ENCODE measurements at regions not wholly inside any gene's neighbourhood (a gene's known extent, or its start where the extent isn't known, plus 50 kb on each side); places are given as distances from the start of the nearest gene placed in this dataset.

DNA sequence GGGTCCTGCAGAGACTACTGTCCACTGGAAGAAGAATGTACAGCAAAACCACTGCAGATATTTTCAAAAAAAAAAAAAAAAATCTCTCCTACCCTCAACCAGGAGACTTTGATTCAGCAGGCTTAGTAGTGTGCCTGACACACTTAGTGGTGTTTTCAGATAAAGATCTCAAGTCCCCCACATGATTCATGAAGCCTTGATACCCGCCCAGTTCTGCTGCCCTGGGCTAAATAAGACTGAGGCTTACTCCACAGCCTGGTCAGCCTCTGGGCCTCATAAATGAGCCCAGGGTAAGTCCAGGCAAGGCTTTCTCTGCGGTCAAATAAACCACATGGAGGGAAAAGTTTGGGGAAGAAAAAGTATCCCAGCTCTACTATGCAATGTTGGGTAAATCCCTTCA lies 222.1 kb upstream of the ARID1B start:
- Histone ChIP-seq H3K4me1 (no peaks in the 10 kb centered on the region), H3K27ac (no peak overlapping the region), H3K27me3 (no peaks in the 10 kb centered on the region), H3K4me3 (no peak overlapping the region), H3K9me3 (no peaks in the 10 kb centered on the region), H3K36me3 (no peaks in the 10 kb centered on the region)
- intact Hi-C loops (cut with DNase I; ENCODE audit: low total_unique reads): loop anchor here (5.0 kb wide), 1 partner anchor 1182 kb away; no protein-coding TSS in a partner anchor
- DNase-seq (ENCODE audit: low spot score in 2 of 2): no peak
- TF ChIP-seq, protein P1, sequence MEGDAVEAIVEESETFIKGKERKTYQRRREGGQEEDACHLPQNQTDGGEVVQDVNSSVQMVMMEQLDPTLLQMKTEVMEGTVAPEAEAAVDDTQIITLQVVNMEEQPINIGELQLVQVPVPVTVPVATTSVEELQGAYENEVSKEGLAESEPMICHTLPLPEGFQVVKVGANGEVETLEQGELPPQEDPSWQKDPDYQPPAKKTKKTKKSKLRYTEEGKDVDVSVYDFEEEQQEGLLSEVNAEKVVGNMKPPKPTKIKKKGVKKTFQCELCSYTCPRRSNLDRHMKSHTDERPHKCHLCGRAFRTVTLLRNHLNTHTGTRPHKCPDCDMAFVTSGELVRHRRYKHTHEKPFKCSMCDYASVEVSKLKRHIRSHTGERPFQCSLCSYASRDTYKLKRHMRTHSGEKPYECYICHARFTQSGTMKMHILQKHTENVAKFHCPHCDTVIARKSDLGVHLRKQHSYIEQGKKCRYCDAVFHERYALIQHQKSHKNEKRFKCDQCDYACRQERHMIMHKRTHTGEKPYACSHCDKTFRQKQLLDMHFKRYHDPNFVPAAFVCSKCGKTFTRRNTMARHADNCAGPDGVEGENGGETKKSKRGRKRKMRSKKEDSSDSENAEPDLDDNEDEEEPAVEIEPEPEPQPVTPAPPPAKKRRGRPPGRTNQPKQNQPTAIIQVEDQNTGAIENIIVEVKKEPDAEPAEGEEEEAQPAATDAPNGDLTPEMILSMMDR (IDR thresholded peaks at IDR 0.05): no peak
- TF ChIP-seq POLR2A (IDR thresholded peaks at IDR 0.05) (no peak), POLR2AphosphoS5 (IDR thresholded peaks at IDR 0.05) (no peak)

DNA sequence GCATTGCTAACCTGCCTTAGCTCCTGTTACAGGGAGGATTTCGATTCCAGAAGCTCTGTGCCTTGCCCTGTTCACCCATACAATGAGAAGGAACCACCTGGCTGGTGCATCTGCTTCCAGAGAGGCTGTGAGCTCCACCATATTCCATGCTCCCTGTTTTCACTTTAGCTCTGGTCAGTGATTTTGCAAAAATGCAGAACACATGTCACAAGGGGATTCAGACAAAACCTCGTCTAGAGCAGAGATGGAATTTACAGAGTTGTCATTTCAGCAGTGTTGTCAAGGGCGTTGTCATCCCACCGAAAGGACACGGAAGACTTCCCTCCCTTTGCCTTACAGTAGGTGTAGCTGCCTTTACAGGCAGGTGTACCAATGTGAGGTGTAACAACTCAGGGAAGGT lies 223.0 kb upstream of the ARID1B start:
- Histone ChIP-seq H3K27ac (no peak overlapping the region), H3K27me3 (no peaks in the 10 kb centered on the region), H3K4me1 (no peaks in the 10 kb centered on the region), H3K9me3 (no peaks in the 10 kb centered on the region), H3K36me3 (no peaks in the 10 kb centered on the region), H3K4me3 (no peak overlapping the region)
- intact Hi-C loops (cut with DNase I; ENCODE audit: low total_unique reads): no loop called here
- no peak for DNase-seq (ENCODE audit: low spot score in 2 of 2)
- TF ChIP-seq, protein P1 (IDR thresholded peaks at IDR 0.05): no peak
- TF ChIP-seq POLR2A (IDR thresholded peaks at IDR 0.05): no peak

DNA sequence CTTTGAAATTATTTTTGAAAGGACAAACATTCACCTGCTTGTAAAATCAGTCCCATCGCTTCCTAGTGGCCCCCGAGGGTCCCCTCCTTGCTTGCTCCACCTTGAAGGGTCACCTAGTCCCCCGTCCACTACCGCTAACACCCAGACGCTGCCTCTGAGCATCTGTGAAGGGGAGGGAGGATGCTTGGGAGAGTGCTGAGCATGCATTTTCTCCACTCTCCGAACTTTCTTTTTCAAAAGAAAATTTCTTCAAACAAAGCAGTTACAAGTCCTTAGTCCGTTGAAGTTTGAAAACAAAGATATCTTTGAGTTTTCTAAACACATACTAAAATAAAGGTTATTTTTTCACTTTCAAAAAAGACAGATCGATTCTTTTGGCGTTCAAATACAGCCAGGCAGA lies 224.3 kb upstream of the ARID1B start:
- no peaks in the 10 kb centered on the region for H3K4me1 ChIP-seq
- no peaks in the 10 kb centered on the region for H3K9me3 ChIP-seq
- H3K36me3 ChIP-seq: no peaks in the 10 kb centered on the region
- no peak overlapping the region for H3K27ac ChIP-seq
- DNase-seq (ENCODE audit: low spot score in 2 of 2): no peak
- H3K27me3 ChIP-seq: no peaks in the 10 kb centered on the region
- TF ChIP-seq, protein P1 (IDR thresholded peaks at IDR 0.05): no peak
- intact Hi-C loops (cut with DNase I; ENCODE audit: low total_unique reads): no loop called here
- no peak overlapping the region for H3K4me3 ChIP-seq

DNA sequence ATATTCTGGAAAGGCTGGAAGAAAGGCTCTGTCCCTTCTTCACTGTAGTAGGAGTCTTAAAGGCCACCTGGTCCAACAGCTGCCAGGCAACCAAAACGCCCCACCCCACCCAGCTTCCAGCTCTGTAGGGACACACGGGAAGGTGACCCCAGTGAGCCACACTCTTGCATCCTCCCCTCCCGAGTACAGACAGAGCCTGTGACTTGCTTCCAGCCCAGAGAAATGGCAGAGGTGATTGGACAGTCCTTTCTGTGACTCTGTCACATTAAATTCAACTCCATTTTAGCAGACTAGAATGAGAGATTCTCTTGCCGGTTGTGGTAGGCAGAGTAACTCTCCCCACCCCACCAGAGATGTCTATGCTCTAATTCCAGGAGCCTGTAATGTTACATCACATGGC lies 226.2 kb upstream of the ARID1B start:
- intact Hi-C loops (cut with DNase I; ENCODE audit: low total_unique reads): no loop called here
- TF ChIP-seq, protein P1 (IDR thresholded peaks at IDR 0.05): no peak
- TF ChIP-seq POLR2AphosphoS5 (IDR thresholded peaks at IDR 0.05) (no peak), POLR2A (IDR thresholded peaks at IDR 0.05) (no peak)
- H3K4me3 ChIP-seq: no peak overlapping the region
- no peaks in the 10 kb centered on the region for H3K36me3 ChIP-seq
- H3K27ac ChIP-seq: no peak overlapping the region
- H3K9me3 ChIP-seq: no peaks in the 10 kb centered on the region
- no peaks in the 10 kb centered on the region for H3K27me3 ChIP-seq
- DNase-seq (ENCODE audit: low spot score in 2 of 2): no peak
- no peaks in the 10 kb centered on the region for H3K4me1 ChIP-seq

DNA sequence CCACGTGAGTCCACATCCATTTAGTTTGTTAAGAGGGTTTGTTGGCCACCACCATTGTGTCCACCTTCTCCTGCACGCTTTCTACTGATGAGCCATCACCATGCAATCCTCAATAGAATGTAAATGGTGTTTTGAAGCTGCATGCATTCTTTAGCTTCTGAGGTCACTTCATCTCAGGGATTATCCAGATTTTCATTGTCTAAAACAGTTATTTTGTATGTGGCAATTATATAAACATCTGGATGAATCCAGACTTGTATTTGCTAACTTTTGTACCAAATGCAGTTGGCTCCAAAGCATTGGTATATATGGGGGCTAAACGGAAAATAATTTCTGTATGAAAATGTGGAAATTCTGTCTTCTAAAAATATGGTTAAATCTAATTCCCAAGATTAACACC lies 231.2 kb upstream of the ARID1B start:
- TF ChIP-seq, protein P1 (IDR thresholded peaks at IDR 0.05): no peak
- TF ChIP-seq POLR2A (IDR thresholded peaks at IDR 0.05) (no peak), POLR2AphosphoS5 (IDR thresholded peaks at IDR 0.05) (no peak)
- no peaks in the 10 kb centered on the region for H3K4me1 ChIP-seq

More for the DNA sequence above, 231.2 kb upstream of the ARID1B start:
- H3K4me3 ChIP-seq: no peak overlapping the region
- no peaks in the 10 kb centered on the region for H3K27me3 ChIP-seq
- H3K27ac ChIP-seq: no peak overlapping the region
- intact Hi-C loops (cut with DNase I; ENCODE audit: low total_unique reads): loop anchor here (2.0 kb wide), 1 partner anchor 77 kb away; no protein-coding TSS in a partner anchor
- no peak for DNase-seq (ENCODE audit: low spot score in 2 of 2)
- no peaks in the 10 kb centered on the region for H3K36me3 ChIP-seq
- H3K9me3 ChIP-seq: no peaks in the 10 kb centered on the region

Data from breast epithelium (tissue), 4 donors.